HCT116 (cell line): ENCODE measurements at regions not wholly inside any gene's neighbourhood (a gene's known extent, or its start where the extent isn't known, plus 50 kb on each side); places are given as distances from the start of the nearest gene placed in this dataset.

Experiments
- ATAC-seq: fragments of 200-7000 bp; cut with Tn5 transposase; 2 replicates; pipeline ENCODE4 v1.9.1; 2020; ENCODE audit warnings: mild to moderate bottlenecking, moderate library complexity
- BruUV-seq: library from RNA; stranded (reverse); fragments of 400-500 nt; replicated peaks from 2 replicates; lab custom pipeline; 2021; lab: Mats Ljungman, UMichigan
- CTCF ChIA-PET: fragments of 300-600 bp; sonication (Branson Sonifier 250); formaldehyde crosslinking; loops from one replicate; lab custom pipeline; 2021; ENCODE audit warnings: antibody characterized with exemption; lab: Charles Lee
- POLR2A ChIA-PET: fragments of 300-600, 350-600 bp; sonication (Branson Sonifier 250); formaldehyde crosslinking; loops from one replicate; lab custom pipeline; 2021; ENCODE audit warnings: antibody characterized with exemption; lab: Charles Lee
- RAD21 ChIA-PET, 2 experiments: fragments of 300-600 bp; sonication (Branson Sonifier 250); formaldehyde crosslinking; loops; one replicate each; lab custom pipeline; 2023; ENCODE audit warnings: low total read pairs in 2 of 2; ENCODE audit not compliant: uncharacterized antibody in 2 of 2, unreplicated experiment in 2 of 2, low non-redundant PET in 1 of 2; lab: Charles Lee
- DNase-seq: peaks from one replicate; pipeline ENCODE4 v3.0.0-alpha.2; 2010; ENCODE audit warnings: low read depth, low spot score
- H2AFZ ChIP-seq: fragments of 200-600 bp; shearing (Covaris generic), sonication (generic); 2 replicates; pipeline ENCODE4 v1.6.1; 2017; ENCODE audit warnings: low read depth, mixed run types, mixed read lengths, antibody characterized with exemption, low read length; ENCODE audit not compliant: poor library complexity, severe bottlenecking
- H3K27ac ChIP-seq: 2 replicates; pipeline ENCODE4 v1.5.1; 2012; ENCODE audit warnings: low read depth, low read length
- H3K27me3 ChIP-seq: fragments of 200-600 bp; sonication (generic); 2 replicates; pipeline ENCODE4 v1.6.1; 2016; ENCODE audit warnings: mixed run types, low read length, mixed read lengths; ENCODE audit not compliant: insufficient read depth
- H3K36me3 ChIP-seq, 2 experiments: fragments of 200-500 bp in 1 of 2; fragments of 200-600 bp in 1 of 2; sonication (Bioruptor generic) in 1 of 2; sonication (generic) in 1 of 2; 2 replicates each; pipeline versions ENCODE4 v1.5.1 to v1.6.1; 2014 to 2016; ENCODE audit warnings: low read length in 2 of 2, inconsistent platforms in 1 of 2, mixed read lengths in 1 of 2, mixed run types in 1 of 2; ENCODE audit not compliant: insufficient read depth in 2 of 2, control insufficient read depth in 1 of 2
- H3K4me1 ChIP-seq, 2 experiments: fragments of 200-600 bp in 1 of 2; sonication (generic) in 1 of 2; 2 replicates each; pipeline versions ENCODE4 v1.5.1 to v1.6.1; 2012 to 2017; ENCODE audit warnings: low read length in 2 of 2, inconsistent platforms in 1 of 2, mild to moderate bottlenecking in 1 of 2, mixed read lengths in 1 of 2, mixed run types in 1 of 2, moderate library complexity in 1 of 2; ENCODE audit not compliant: insufficient read depth in 2 of 2, control insufficient read depth in 1 of 2
- H3K4me2 ChIP-seq: fragments of 200-600 bp; sonication (generic); 2 replicates; pipeline ENCODE4 v1.6.1; 2017; ENCODE audit warnings: mixed run types, low read length, mixed read lengths
- H3K4me3 ChIP-seq, 2 experiments: fragments of 200-600 bp in 1 of 2; sonication (generic) in 1 of 2; replicated peaks in 1 of 2; 2 replicates each; pipeline ENCODE4 v1.5.1; 2011 to 2016; ENCODE audit warnings: low read length in 2 of 2, control low read depth in 1 of 2, low read depth in 1 of 2, mild to moderate bottlenecking in 1 of 2, mixed read lengths in 1 of 2, mixed run types in 1 of 2
- H3K79me2 ChIP-seq: fragments of 200-600 bp; sonication (generic); 2 replicates; pipeline ENCODE4 v1.6.1; 2017; ENCODE audit warnings: mild to moderate bottlenecking, mixed run types, low read length, moderate library complexity, mixed read lengths; ENCODE audit not compliant: insufficient read depth
- H3K9ac ChIP-seq: fragments of 200-600 bp; sonication (generic); 2 replicates; pipeline ENCODE4 v1.6.1; 2016; ENCODE audit warnings: low read length, mixed read lengths
- H3K9me2 ChIP-seq: fragments of 200-600 bp; sonication (generic), shearing (Covaris generic); 2 replicates; pipeline ENCODE4 v1.6.1; 2017; ENCODE audit warnings: mixed run types, mild to moderate bottlenecking, moderate library complexity; ENCODE audit not compliant: insufficient read depth
- H3K9me3 ChIP-seq, 2 experiments: fragments of 200-500 bp in 1 of 2; fragments of 200-600 bp in 1 of 2; sonication (Bioruptor generic) in 1 of 2; sonication (generic) in 1 of 2; 2 replicates each; pipeline ENCODE4 v1.6.1; 2014 to 2017; ENCODE audit warnings: low read length in 2 of 2, mixed read lengths in 2 of 2, inconsistent platforms in 1 of 2, low read depth in 1 of 2, mild to moderate bottlenecking in 1 of 2, mixed run types in 1 of 2, moderate library complexity in 1 of 2; ENCODE audit not compliant: control insufficient read depth in 1 of 2, insufficient read depth in 1 of 2
- H4K20me1 ChIP-seq: fragments of 200-600 bp; sonication (generic), shearing (Covaris generic); 2 replicates; pipeline ENCODE4 v1.6.1; 2017; ENCODE audit warnings: mixed run types, mild to moderate bottlenecking, moderate library complexity; ENCODE audit not compliant: insufficient read depth
- ATF3 ChIP-seq: IDR thresholded peaks from 2 replicates; pipeline ENCODE4 v1.6.1; 2012
- CEBPB ChIP-seq: IDR thresholded peaks from 2 replicates; pipeline ENCODE4 v1.6.1; 2012; ENCODE audit warnings: low read depth
- CTCF ChIP-seq, 3 experiments: fragments of 200-600 bp in 1 of 3; sonication (generic) in 1 of 3; IDR thresholded peaks in 2 of 3; conservative IDR thresholded peaks in 1 of 3; 2 replicates each; pipeline ENCODE4 v1.5.1; 2012 to 2017; ENCODE audit warnings: low read depth in 2 of 3, low read length in 2 of 3, antibody characterized with exemption in 1 of 3, borderline replicate concordance in 1 of 3, control low read depth in 1 of 3, mild to moderate bottlenecking in 1 of 3, mixed read lengths in 1 of 3, mixed run types in 1 of 3, moderate library complexity in 1 of 3; ENCODE audit not compliant: insufficient read depth in 1 of 3
- EGR1 ChIP-seq: IDR thresholded peaks from 2 replicates; pipeline ENCODE4 v1.6.1; 2012; ENCODE audit warnings: low read depth
- ELF1 ChIP-seq: IDR thresholded peaks from 2 replicates; pipeline ENCODE4 v1.6.1; 2012; ENCODE audit warnings: low read depth, borderline replicate concordance
- EZH2phosphoT487 ChIP-seq: fragments of 200-600 bp; IDR thresholded peaks from 2 replicates; pipeline ENCODE4 v1.6.1; 2018; ENCODE audit warnings: antibody characterized with exemption, borderline replicate concordance
- FOSL1 ChIP-seq: IDR thresholded peaks from 2 replicates; pipeline ENCODE4 v1.6.1; 2012; ENCODE audit warnings: low read depth
- MAX ChIP-seq: IDR thresholded peaks from 2 replicates; pipeline ENCODE4 v1.6.1; 2012
- POLR2A ChIP-seq: IDR thresholded peaks from 2 replicates; pipeline ENCODE4 v1.7.0; 2011; ENCODE audit warnings: borderline replicate concordance; ENCODE audit not compliant: insufficient read depth, insufficient read length; ENCODE audit errors: extremely low read depth
- POLR2AphosphoS5 ChIP-seq: IDR thresholded peaks from 2 replicates; pipeline ENCODE4 v1.6.1; 2011; ENCODE audit warnings: mild to moderate bottlenecking, low read depth, low read length, moderate library complexity
- RAD21 ChIP-seq: IDR thresholded peaks from 2 replicates; pipeline ENCODE4 v1.6.1; 2012; ENCODE audit warnings: low read depth, mild to moderate bottlenecking
- SIN3A ChIP-seq: IDR thresholded peaks from 2 replicates; pipeline ENCODE4 v1.6.1; 2012; ENCODE audit warnings: low read depth
- SP1 ChIP-seq: IDR thresholded peaks from 2 replicates; pipeline ENCODE4 v1.6.1; 2012; ENCODE audit warnings: low read depth
- SRF ChIP-seq: IDR thresholded peaks from 2 replicates; pipeline ENCODE4 v1.6.1; 2012; ENCODE audit warnings: low read depth
- TCF7L2 ChIP-seq: IDR thresholded peaks from 2 replicates; pipeline ENCODE4 v1.7.0; 2011; ENCODE audit warnings: borderline replicate concordance, inconsistent platforms; ENCODE audit not compliant: insufficient read depth, insufficient read length; ENCODE audit errors: extremely low read depth
- YY1 ChIP-seq: IDR thresholded peaks from 2 replicates; pipeline ENCODE4 v1.6.1; 2011; ENCODE audit warnings: low read length, low read depth, moderate library complexity, mild to moderate bottlenecking; ENCODE audit not compliant: insufficient replicate concordance; ENCODE audit errors: extremely low read depth
- ZBTB33 ChIP-seq: IDR thresholded peaks from 2 replicates; pipeline ENCODE4 v1.6.1; 2011; ENCODE audit warnings: mild to moderate bottlenecking, low read length, moderate library complexity; ENCODE audit not compliant: insufficient replicate concordance; ENCODE audit errors: extremely low read depth
- ZNF274 ChIP-seq: fragments of 200-500 bp; sonication (Bioruptor generic); IDR thresholded peaks from 2 replicates; pipeline ENCODE4 v1.6.1; 2014; ENCODE audit warnings: mild to moderate bottlenecking, low read depth, low read length, inconsistent platforms
- intact Hi-C: fragments of 100-400 bp; cut with micrococcal nuclease; formaldehyde crosslinking; loops from 2 replicates; pipeline ENCODE4 v1.10.0; 2022

- Histone ChIP-seq H3K4me1 (no peaks in the 10 kb centered on the region), H3K27ac (no peak overlapping the region), H3K79me2 (no peaks in the 10 kb centered on the region), H4K20me1 (no peaks in the 10 kb centered on the region), H3K36me3 (no peaks in the 10 kb centered on the region), H3K9ac (no peak overlapping the region), H3K9me2 (no peaks in the 10 kb centered on the region), H3K4me3 (no peak overlapping the region), H2AFZ (no peak overlapping the region), H3K4me2 (no peak overlapping the region), H3K27me3 (no peaks in the 10 kb centered on the region), H3K9me3 (peaks cover 0 to 9% of the 10 kb centered on the region in 2 experiments; a peak in 1 of 4 replicates)
- ChIA-PET CTCF (no interaction called here), POLR2A (no interaction called here), RAD21 (no interaction called here)
- intact Hi-C loops = no loop called here
- TF ChIP-seq CEBPB (no peak), SIN3A (no peak), YY1 (no peak), SRF (no peak)
- no peak for ATAC-seq
- no peak for DNase-seq
- BruUV-seq = no TSS peak
Measured at GRCh38 chr11:23413057-23413456, 552.8 kb upstream of the CCDC179 start.

- Histone ChIP-seq H3K79me2 (no peaks in the 10 kb centered on the region), H3K9me2 (no peaks in the 10 kb centered on the region), H2AFZ (no peak overlapping the region), H3K27ac (no peak overlapping the region), H3K36me3 (no peaks in the 10 kb centered on the region), H3K4me1 (no peaks in the 10 kb centered on the region), H3K4me2 (no peak overlapping the region), H3K4me3 (no peak overlapping the region), H3K9me3 (peaks cover 3 to 17% of the 10 kb centered on the region in 2 experiments; a peak in 2 of 4 replicates), H3K9ac (no peak overlapping the region), H4K20me1 (no peaks in the 10 kb centered on the region), H3K27me3 (no peaks in the 10 kb centered on the region)
- ChIA-PET POLR2A (no interaction called here), RAD21 (no interaction called here), CTCF (no interaction called here)
- intact Hi-C loops = no loop called here
- BruUV-seq = no TSS peak
- ATAC-seq (no peak), DNase-seq (no peak)
- TF ChIP-seq TCF7L2 (no peak), CEBPB (no peak), POLR2A (no peak), YY1 (no peak), ELF1 (no peak), POLR2AphosphoS5 (no peak), SP1 (no peak), ZNF274 (no peak), CTCF (IDR thresholded peaks at IDR 0.05 in 2 of 3, conservative IDR thresholded peaks at IDR 0.05 in 1 of 3; ENCODE audit: borderline replicate concordance in 1 of 3, insufficient read depth in 1 of 3, low read depth in 2 of 3, low read length in 2 of 3) (no peak), FOSL1 (no peak), ZBTB33 (no peak), ATF3 (no peak), RAD21 (no peak), MAX (no peak), SRF (no peak), EZH2phosphoT487 (no peak), EGR1 (no peak)
Measured at GRCh38 chr11:23423104-23423503, 562.8 kb upstream of the CCDC179 start.
